EL (cell line): ENCODE measurements at regions not wholly inside any gene's neighbourhood (a gene's known extent, or its start where the extent isn't known, plus 50 kb on each side); places are given as distances from the start of the nearest gene placed in this dataset.

Experiments used
- DNase-seq: peaks from one replicate; pipeline ENCODE4 v3.0.0-alpha.2; 2016

GRCh38 chr2:106572541-106573450, 85.6 kb downstream of the CD8B2 start:
- peak; percentile 13 for DNase-seq

- no peak for DNase-seq
These were observed 86.6 kb downstream of the CD8B2 start for GRCh38 chr2:106573773-106574172.

- peak; percentile 45 for DNase-seq
These were observed 88.8 kb downstream of the CD8B2 start for GRCh38 chr2:106575955-106576354.

- no peak for DNase-seq
These were observed 90.1 kb downstream of the CD8B2 start for GRCh38 chr2:106577255-106577651.

GRCh38 chr2:106579750-106580197, 92.6 kb downstream of the CD8B2 start:
- no peak for DNase-seq

- DNase-seq, result no peak
These were observed 93.1 kb downstream of the CD8B2 start for GRCh38 chr2:106580241-106580640.

GRCh38 chr2:106581328-106581727, 94.2 kb downstream of the CD8B2 start:
- no peak for DNase-seq

GRCh38 chr2:106581755-106582147, 94.6 kb downstream of the CD8B2 start:
- no peak for DNase-seq

- DNase-seq, result peak; percentile 80
These were observed 95.3 kb downstream of the CD8B2 start for GRCh38 chr2:106582148-106583143.

- DNase-seq, result no peak
These were observed 97.3 kb downstream of the CD8B2 start for GRCh38 chr2:106584304-106584954.

- DNase-seq, result no peak
These were observed 109.7 kb downstream of the CD8B2 start for GRCh38 chr2:106596844-106597243.

- no peak for DNase-seq
These were observed 112.4 kb downstream of the CD8B2 start for GRCh38 chr2:106599540-106599939.

- DNase-seq, result no peak
These were observed 114.9 kb downstream of the CD8B2 start for GRCh38 chr2:106602042-106602441.

- DNase-seq, result no peak
These were observed 119.5 kb downstream of the CD8B2 start for GRCh38 chr2:106606652-106607051.

GRCh38 chr2:106607371-106607770, 120.2 kb downstream of the CD8B2 start:
- DNase-seq, result no peak

GRCh38 chr2:106609780-106610179, 122.6 kb downstream of the CD8B2 start:
- no peak for DNase-seq

GRCh38 chr2:106614511-106615291, 127.5 kb downstream of the CD8B2 start:
- DNase-seq, result no peak

- no peak for DNase-seq
These were observed 131.4 kb downstream of the CD8B2 start for GRCh38 chr2:106618614-106619013.

- DNase-seq, result no peak
These were observed 136.3 kb downstream of the CD8B2 start for GRCh38 chr2:106623456-106623855.

GRCh38 chr2:106624787-106625380, 137.7 kb downstream of the CD8B2 start:
- DNase-seq, result no peak

GRCh38 chr2:106628377-106628776, 141.2 kb downstream of the CD8B2 start:
- DNase-seq, result no peak

GRCh38 chr2:106629981-106630380, 142.8 kb downstream of the CD8B2 start:
- DNase-seq, result no peak
